HG03457 (cell line): ENCODE measurements at regions not wholly inside any gene's neighbourhood (a gene's known extent, or its start where the extent isn't known, plus 50 kb on each side); places are given as distances from the start of the nearest gene placed in this dataset.

ENCODE experiments used
- ATAC-seq: cut with Tn5 transposase; IDR thresholded peaks from one replicate; pipeline ENCODE4 v1.9.1; 2021; ENCODE audit warnings: moderate number of reproducible peaks; ENCODE audit not compliant: unreplicated experiment

- ATAC-seq: no peak
These were observed 206.9 kb upstream of the PHYHIPL start for GRCh38 chr10:58969576-58969975.

GRCh38 chr10:58970160-58970915 is 206.1 kb upstream of the PHYHIPL start:
- ATAC-seq: no peak

GRCh38 chr10:58971211-58971610 is 205.2 kb upstream of the PHYHIPL start:
- ATAC-seq: no peak

DNA sequence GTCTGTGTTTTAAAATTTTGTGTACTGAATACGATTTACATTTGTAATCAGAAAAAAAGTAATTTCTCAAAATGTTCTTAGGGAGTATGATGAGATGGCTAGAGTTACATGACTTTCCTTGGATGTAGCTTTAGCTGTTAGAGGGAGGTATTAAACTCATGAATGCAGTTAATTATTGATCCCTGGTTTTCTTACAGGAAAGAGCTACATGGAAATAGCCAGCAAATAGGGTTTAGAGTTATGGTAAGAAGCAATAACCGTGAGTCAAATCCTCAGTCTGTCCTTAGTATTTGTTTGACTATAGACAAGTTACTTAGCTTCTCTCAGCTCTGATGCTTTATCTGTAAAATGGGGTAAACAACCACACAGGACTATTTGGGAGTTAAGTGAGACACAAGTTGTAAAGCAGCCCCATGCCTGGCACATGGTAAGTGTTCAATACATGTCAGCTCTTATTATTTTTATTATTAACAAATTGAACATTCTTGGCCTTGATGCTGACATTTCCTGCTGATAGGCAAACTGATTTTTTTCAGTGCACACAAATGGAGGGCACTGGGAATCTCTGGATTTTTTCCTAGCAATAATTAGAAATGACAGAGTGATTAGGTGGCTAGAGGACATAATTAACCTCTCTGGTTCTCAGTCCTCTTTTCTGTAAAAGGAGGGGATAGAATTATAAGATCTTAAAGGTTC is 204.5 kb upstream of the PHYHIPL start:
- ATAC-seq: no peak

DNA sequence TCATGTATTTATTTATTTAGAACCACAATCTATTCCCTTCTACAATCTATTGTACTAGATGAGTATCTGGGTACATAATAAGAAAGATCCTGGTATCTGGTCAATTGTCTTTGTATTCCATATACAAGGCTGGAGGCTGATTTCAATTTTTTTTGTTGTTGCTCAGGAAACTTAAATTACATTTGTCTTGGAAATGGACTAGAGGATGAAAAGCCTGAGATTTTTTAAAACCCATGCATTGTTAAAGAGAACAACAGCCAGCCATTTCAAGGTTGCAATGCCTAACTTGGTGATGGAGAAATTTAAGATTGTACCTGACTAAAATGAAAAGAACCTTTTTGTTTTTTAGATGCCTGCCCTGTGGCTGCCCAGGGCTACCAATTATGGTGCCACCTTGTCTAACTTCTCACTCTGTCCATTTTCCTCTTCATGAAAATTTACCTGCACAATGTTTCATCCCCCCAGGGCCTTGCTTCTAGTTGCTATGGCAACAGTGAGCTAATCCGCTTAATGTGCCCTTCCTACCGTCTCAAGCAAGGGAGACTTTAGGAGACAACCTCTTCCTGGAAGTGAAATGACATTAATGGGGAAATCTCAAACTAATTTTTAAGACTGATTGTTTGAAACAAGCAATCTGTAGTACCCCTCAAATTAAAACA is 203.7 kb upstream of the PHYHIPL start:
- no peak for ATAC-seq

GRCh38 chr10:58973235-58973595 is 203.2 kb upstream of the PHYHIPL start:
- no peak for ATAC-seq

GRCh38 chr10:58976254-58976653 is 200.2 kb upstream of the PHYHIPL start:
- ATAC-seq: no peak

DNA sequence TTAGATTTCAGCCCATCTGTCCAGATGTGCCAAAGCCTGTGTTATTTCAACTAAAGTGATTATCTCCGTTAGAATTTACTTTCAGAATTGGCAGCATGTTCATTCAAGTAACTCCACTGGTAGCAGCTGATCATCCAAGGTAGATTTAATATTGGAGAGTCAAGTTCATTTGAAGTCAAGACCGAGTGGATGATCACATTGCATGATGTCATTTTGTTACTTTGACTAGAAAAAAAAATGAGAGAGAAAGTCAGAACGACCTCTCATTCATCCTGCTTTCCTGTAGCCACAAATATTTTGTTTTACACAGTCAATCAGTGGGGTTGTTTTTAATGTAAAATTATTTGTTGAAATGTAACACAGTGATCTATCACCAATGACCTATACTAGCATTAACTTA is 196.7 kb upstream of the PHYHIPL start:
- no peak for ATAC-seq

- no peak for ATAC-seq
These were observed 195.5 kb upstream of the PHYHIPL start for GRCh38 chr10:58980826-58981415.

- no peak for ATAC-seq
These were observed 194.6 kb upstream of the PHYHIPL start for GRCh38 chr10:58981846-58982245.

GRCh38 chr10:58982470-58983239 is 193.8 kb upstream of the PHYHIPL start:
- ATAC-seq: no peak

DNA sequence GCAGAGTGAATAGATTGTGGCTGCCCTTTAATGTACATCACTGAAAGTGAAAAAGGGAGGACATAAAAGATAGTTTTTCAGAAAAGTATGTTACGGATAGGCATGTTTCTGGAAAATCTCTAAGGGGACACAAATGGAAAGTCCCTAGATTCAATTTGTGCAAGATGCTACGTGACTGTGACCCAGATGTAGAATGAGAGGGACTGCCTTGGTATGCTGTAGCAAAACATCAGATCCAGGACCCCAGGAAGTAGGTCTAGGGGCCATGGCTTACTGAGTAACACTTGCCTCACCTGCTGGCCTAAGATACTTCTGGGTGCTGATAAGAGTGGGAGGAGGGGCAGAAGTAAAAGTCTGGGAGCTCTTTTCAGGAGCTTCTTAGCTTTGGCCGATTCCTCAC is 191.2 kb upstream of the PHYHIPL start:
- no peak for ATAC-seq

- ATAC-seq: no peak
These were observed 186.9 kb upstream of the PHYHIPL start for GRCh38 chr10:58989486-58990039.

DNA sequence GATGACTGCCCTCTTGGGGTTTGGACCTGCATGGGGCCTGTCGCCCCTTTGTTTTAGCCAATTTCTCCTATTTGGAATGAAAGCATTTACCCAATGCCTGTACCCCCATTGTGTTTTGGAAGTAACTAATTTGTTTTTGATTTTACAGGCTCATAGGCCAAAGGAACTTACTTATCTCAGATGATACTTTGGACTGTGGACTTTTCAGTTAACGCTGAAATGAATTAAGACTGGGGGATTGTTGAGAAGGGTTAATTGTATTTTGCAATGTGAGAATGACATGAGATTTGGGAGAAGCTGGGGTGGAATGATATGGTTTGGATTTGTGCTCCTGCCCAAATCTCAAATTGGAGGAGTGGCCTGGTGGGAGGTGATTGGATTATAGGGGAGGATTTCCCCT is 185.8 kb upstream of the PHYHIPL start:
- ATAC-seq: no peak

DNA sequence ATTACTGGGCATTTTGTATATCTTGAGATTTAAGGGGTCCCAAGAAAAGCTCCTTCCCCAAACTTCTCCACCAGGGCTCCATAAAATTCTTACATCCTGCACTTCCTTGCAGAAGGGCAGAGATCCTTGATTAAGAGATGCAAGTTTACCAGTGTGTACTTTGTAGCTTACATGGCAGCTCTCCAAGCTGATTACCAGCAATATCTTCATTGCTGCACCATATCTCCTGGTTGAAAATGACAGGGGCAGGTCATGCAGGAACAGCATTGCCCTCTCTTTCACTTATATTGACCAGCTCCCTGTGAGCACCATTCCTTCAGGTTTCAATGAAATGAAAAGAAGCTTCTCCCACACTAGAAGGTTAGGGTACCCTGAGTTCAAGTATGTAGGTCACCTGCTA is 184.6 kb upstream of the PHYHIPL start:
- ATAC-seq: no peak

DNA sequence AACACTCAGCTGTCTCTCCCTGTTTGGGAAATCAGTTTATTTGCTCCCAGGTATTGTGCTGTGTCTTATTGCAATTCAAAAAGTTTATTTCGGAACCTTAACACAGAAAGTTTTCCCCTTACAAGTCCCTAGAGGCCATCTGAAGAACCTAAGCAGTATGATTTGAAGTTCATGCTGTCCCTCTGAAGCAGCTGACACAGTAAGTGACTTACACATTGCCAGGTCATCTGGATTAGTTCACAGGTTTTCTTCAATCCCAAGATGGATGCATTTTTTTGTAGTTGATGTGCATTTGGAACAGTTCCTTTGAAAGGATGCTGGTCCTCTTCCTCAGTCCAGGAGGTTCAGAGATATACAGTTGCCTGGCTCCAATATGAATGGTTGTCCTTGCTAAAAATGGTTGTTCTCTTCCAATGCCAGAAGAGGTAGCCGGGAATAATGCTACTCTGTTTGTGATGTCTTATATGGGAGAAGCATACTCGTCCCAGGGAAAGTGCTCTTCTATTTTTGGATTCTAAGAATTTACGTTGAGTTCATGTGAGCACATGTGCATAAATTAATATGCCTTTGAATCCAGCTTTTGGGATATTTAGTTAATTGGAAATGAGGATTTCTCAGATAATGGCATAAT is 183.5 kb upstream of the PHYHIPL start:
- no peak for ATAC-seq

GRCh38 chr10:58993480-58994221 is 182.8 kb upstream of the PHYHIPL start:
- no peak for ATAC-seq

GRCh38 chr10:58994226-58995057 is 182.0 kb upstream of the PHYHIPL start:
- no peak for ATAC-seq
